NCI-H2196 treated with DMSO at 0.1 percent for 48 hours (cell line): ENCODE measurements at regions not wholly inside any gene's neighbourhood (a gene's known extent, or its start where the extent isn't known, plus 50 kb on each side); places are given as distances from the start of the nearest gene placed in this dataset.
"Not testable (repeated sequence)": the region's sequence is repeated elsewhere in the genome, so short reads cannot be mapped to it uniquely, and the experiment has no call there.

Experiments used
- DNase-seq: peaks from one replicate; lab custom pipeline; 2025; ENCODE audit not compliant: unreplicated experiment; lab: John Stamatoyannopoulos, UW

GRCh38 chr7:34385384-34385783 lies 272.6 kb upstream of the NPSR1 start:
- no peak for DNase-seq

- DNase-seq = no peak
These were observed 268.5 kb upstream of the NPSR1 start for GRCh38 chr7:34389332-34390078.

- no peak for DNase-seq
These were observed 267.9 kb upstream of the NPSR1 start for GRCh38 chr7:34390103-34390502.

GRCh38 chr7:34392972-34393371 lies 265.0 kb upstream of the NPSR1 start:
- DNase-seq = no peak

- no peak for DNase-seq
These were observed 261.5 kb upstream of the NPSR1 start for GRCh38 chr7:34396437-34397064.

- no peak for DNase-seq
These were observed 256.2 kb upstream of the NPSR1 start for GRCh38 chr7:34401776-34402175.

GRCh38 chr7:34406848-34407530 lies 251.0 kb upstream of the NPSR1 start:
- DNase-seq = no peak

GRCh38 chr7:34407586-34407985 lies 250.4 kb upstream of the NPSR1 start:
- no peak for DNase-seq

- DNase-seq = no peak
These were observed 240.2 kb upstream of the NPSR1 start for GRCh38 chr7:34417781-34418180.

GRCh38 chr7:34421526-34421925 lies 236.5 kb upstream of the NPSR1 start:
- DNase-seq = no peak

GRCh38 chr7:34425194-34425593 lies 232.8 kb upstream of the NPSR1 start:
- DNase-seq = no peak

- no peak for DNase-seq
These were observed 232.2 kb upstream of the NPSR1 start for GRCh38 chr7:34425631-34426384.

GRCh38 chr7:34430456-34430855 lies 227.6 kb upstream of the NPSR1 start:
- no peak for DNase-seq

- no peak for DNase-seq
These were observed 219.6 kb upstream of the NPSR1 start for GRCh38 chr7:34438436-34438835.

GRCh38 chr7:34445653-34446052 lies 212.4 kb upstream of the NPSR1 start:
- no peak for DNase-seq

- DNase-seq = not testable (repeated sequence)
These were observed 209.5 kb upstream of the NPSR1 start for GRCh38 chr7:34448531-34448930.

GRCh38 chr7:34449765-34450164 lies 208.3 kb upstream of the NPSR1 start:
- no peak for DNase-seq

- DNase-seq = no peak
These were observed 206.8 kb upstream of the NPSR1 start for GRCh38 chr7:34451183-34451582.

GRCh38 chr7:34451923-34452322 lies 206.1 kb upstream of the NPSR1 start:
- no peak for DNase-seq

GRCh38 chr7:34452363-34452762 lies 205.7 kb upstream of the NPSR1 start:
- no peak for DNase-seq

- DNase-seq = no peak
These were observed 204.9 kb upstream of the NPSR1 start for GRCh38 chr7:34453150-34453549.
